GM19467 (cell line): ENCODE measurements at regions not wholly inside any gene's neighbourhood (a gene's known extent, or its start where the extent isn't known, plus 50 kb on each side); places are given as distances from the start of the nearest gene placed in this dataset.
"Not testable (repeated sequence)": the region's sequence is repeated elsewhere in the genome, so short reads cannot be mapped to it uniquely, and the experiment has no call there.

Experiments
- ATAC-seq: cut with Tn5 transposase; IDR thresholded peaks from one replicate; pipeline ENCODE4 v1.9.1; 2021; ENCODE audit warnings: mild to moderate bottlenecking, moderate library complexity; ENCODE audit not compliant: unreplicated experiment

DNA sequence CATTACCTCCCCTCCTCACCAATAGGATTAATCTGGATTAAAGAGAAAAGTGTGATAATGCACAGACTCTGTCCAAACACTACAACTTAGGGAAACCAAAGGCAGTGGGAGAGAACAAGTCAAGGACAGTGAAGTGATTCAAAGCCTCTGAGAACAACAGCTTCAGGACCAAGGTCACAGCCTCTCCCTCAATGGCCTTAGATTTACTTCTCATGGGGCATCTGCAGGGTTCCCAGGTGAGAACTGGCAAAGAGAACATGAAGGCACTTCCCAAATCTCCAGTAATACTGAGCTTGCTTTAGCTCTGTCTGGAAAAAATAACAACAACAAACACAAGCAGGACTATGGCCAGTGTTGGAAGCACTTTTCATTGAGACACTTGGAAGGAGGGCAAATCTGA is 99.8 kb upstream of the GOLGA6L22 start:
- not testable (repeated sequence) for ATAC-seq

GRCh38 chr15:22359587-22359986 is 99.1 kb upstream of the GOLGA6L22 start:
- peak; percentile 59 for ATAC-seq

- ATAC-seq = not testable (repeated sequence)
Observed at GRCh38 chr15:22360696-22361095, 98.0 kb upstream of the GOLGA6L22 start.

DNA sequence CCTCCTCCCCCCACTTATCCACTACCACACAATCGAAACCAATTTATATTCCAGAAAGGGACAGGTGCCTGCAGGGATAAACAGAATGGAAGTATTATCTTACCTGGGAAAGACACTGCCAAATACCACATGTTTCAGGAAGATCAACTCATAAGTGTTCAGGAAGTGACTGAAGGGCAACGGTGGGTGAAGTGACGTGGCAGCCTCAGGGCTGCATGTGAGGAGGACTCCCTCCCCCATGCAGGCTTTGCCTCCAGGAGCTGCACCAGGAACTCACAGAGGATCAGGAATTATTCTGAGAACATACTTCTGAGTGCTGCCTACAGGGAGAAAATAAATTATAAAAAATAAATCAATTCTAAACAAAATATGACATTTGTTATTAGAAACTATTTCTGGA is 96.2 kb upstream of the GOLGA6L22 start:
- not testable (repeated sequence) for ATAC-seq

DNA sequence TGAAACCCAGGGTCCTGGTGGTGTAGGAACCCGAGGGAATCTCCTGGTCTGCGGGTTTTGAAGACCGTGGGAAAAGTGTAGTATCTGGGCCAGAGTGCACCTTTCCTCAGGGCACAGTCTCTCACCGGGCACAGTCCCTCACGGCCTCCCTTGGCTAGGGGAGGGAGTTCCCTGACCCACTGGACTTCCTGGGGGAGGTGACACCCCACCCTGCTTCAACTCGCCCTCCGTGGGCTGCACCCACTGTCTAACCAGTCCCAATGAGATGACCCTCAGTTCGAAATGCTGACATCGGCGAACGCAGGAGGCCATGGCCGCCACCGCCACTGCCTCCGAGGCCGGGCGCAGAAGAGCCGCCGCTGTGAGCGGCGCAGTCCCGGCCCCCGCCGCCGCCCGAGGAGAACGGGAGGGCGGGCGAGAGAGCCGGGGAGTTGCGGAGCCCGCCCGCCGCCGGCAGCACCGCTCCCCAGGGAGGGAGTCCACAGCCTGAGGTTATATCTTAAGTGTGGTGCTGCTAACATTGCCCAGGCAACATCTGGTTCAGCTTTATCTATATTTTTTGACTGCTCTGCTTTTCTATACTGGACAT is 87.4 kb upstream of the GOLGA6L22 start:
- not testable (repeated sequence) for ATAC-seq

DNA sequence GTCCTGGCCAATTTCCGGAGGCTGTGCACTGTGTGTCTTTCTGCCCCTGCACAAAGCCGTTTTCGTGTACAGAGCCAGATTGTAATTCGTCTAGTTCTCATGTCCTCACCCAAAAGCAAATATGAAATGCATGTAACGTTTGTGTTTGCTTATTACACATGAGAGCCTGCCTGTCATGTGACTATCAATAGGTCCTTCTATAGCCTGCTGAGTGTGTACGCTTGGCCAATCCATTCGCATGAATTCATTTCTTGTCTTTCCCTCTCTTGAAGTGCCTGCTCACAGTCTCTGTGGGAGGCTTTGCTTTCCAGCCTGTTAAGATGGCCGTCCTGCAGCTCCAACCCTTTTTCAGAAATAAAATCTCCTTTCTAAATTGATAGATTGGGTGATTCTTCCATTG is 84.2 kb upstream of the GOLGA6L22 start:
- not testable (repeated sequence) for ATAC-seq

DNA sequence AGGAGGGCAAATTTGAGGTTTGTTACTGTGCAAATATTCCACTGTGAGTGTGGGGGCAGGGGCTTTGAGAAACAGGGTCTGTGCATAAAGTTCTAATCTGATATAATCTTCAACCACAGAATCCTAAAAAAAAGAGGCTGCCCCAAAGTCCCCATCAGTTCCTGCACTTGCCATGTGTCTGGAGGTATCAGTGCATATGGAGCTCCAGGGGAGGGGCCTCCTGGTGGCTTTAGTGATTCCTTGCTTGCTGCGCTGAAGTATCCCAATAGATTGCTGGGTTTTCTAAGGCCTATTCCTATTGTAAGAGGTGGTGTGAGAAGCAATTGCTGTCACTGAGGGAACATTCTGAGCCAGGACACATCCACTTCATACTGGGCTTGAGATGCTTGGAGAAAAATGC is 82.9 kb upstream of the GOLGA6L22 start:
- ATAC-seq = not testable (repeated sequence)

DNA sequence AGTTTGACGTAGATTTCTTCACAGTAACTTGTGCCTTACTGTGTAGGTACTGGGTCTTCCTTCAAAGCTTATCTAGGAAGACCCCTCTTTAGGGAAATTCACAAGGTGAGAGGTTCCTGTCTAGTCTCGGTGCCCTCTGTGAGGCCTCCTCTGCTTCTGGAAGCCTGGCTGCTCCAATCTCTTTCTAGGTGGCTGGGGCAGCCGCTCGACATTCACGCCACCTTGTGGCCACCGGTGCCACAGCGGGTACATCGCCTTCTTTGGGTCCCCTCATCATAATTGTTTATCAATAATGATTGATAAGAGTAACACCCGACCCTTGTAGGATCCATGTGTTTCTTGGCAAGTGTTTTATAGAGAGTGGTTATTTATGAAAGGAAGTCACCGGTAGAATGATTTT is 80.8 kb upstream of the GOLGA6L22 start:
- not testable (repeated sequence) for ATAC-seq

- ATAC-seq = not testable (repeated sequence)
Observed at GRCh38 chr15:22387691-22388090, 71.0 kb upstream of the GOLGA6L22 start.

- not testable (repeated sequence) for ATAC-seq
Observed at GRCh38 chr15:22388365-22388764, 70.3 kb upstream of the GOLGA6L22 start.

- not testable (repeated sequence) for ATAC-seq
Observed at GRCh38 chr15:22401207-22401606, 57.5 kb upstream of the GOLGA6L22 start.

DNA sequence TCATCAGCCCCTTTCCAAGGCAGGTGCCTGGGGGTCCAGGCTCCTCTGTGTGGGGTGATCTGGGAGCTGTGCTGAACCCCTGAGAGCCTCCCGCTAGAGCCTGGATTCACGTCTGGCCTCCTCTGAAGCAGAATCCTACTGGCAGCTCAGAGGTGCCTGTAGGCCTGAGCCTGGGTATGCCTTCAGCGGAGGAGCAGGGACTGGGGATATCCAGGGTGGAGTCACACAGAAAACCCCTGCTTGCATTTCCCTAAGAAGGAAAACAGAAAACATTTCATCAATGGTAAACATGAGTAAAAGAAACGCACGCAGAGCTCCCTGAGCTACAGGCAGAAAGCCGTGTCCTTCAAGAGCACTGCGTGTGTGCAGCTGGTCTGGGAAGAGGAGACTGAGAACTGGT is 57.0 kb upstream of the GOLGA6L22 start:
- not testable (repeated sequence) for ATAC-seq

DNA sequence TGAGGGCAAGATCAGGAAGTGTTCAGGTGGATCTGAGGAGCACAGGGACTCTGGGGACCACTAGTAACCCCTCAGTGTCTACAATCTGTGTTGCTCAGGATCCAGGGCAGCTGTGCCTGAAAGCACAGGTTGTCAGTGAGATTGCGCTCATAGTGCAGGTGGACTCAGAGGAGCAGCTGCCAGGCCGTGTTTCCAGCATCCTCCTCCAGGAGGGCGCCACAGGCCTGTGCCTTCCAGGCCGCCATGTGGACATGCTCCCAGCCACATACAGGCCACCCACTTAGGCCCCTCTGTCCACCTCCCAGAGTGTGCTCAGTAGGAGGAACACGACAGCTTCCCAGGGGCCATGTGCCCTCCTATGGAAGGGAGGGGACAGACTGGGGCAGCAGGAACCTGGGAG is 52.9 kb upstream of the GOLGA6L22 start:
- not testable (repeated sequence) for ATAC-seq
